Gastroesophageal sphincter (tissue), 4 donors: ENCODE measurements at regions not wholly inside any gene's neighbourhood (a gene's known extent, or its start where the extent isn't known, plus 50 kb on each side); places are given as distances from the start of the nearest gene placed in this dataset.

Source experiments
- ATAC-seq: fragments of 150-250 bp; one replicate; pipeline ENCODE4 v1.9.1; 2016; ENCODE audit warnings: mild to moderate bottlenecking, moderate library complexity
- H3K27ac ChIP-seq, 4 donors: fragments of 200-600 bp; sonication (generic) in 3 of 4; 1 replicate in 3 of 4; 2 replicates in 1 of 4; pipeline ENCODE4 v1.5.1; 2016 to 2019
- H3K27me3 ChIP-seq: fragments of 200-600 bp; sonication (generic); one replicate; pipeline ENCODE4 v1.5.1; 2019
- H3K36me3 ChIP-seq, 2 donors: fragments of 200-600 bp; sonication (generic); one replicate each; pipeline ENCODE4 v1.5.1; 2019; ENCODE audit warnings: control low read depth in 1 of 2
- H3K4me1 ChIP-seq, 3 donors: fragments of 200-600 bp; sonication (generic); 1 replicate in 2 of 3; 2 replicates in 1 of 3; pipeline ENCODE4 v1.5.1; 2016 to 2019; ENCODE audit warnings: control low read depth in 2 of 3
- H3K4me3 ChIP-seq, 2 donors: fragments of 200-600 bp; sonication (generic); one replicate each; pipeline ENCODE4 v1.5.1; 2019; ENCODE audit warnings: mild to moderate bottlenecking in 1 of 2, moderate library complexity in 1 of 2
- H3K9me3 ChIP-seq, 3 donors: fragments of 200-600 bp; sonication (generic); one replicate each; pipeline ENCODE4 v1.5.1; 2017 to 2019; ENCODE audit warnings: control low read depth in 2 of 3
- CTCF ChIP-seq, 4 experiments: fragments of 200-600 bp in 2 of 4; fragments of 450-650 bp in 2 of 4; sonication (generic) in 1 of 4; IDR thresholded peaks; one replicate each; pipeline ENCODE4 v1.5.1; 2017 to 2019; ENCODE audit warnings: antibody characterized with exemption in 4 of 4, mild to moderate bottlenecking in 2 of 4, moderate library complexity in 2 of 4
- EP300 ChIP-seq: sonication (generic); formaldehyde crosslinking; IDR thresholded peaks from one replicate; pipeline ENCODE4 v1.6.1; 2017; ENCODE audit warnings: antibody characterized with exemption, mild to moderate bottlenecking
- POLR2A ChIP-seq, 2 donors: fragments of 450-650 bp; IDR thresholded peaks; one replicate each; pipeline ENCODE4 v1.6.1; 2017; ENCODE audit warnings: antibody characterized with exemption in 2 of 2, mild to moderate bottlenecking in 2 of 2, moderate library complexity in 1 of 2
- POLR2AphosphoS5 ChIP-seq: sonication (generic); formaldehyde crosslinking; IDR thresholded peaks from one replicate; pipeline ENCODE4 v1.6.1; 2017; ENCODE audit warnings: antibody characterized with exemption
- WGBS, 2 donors: methylation state at CpG; one replicate each; pipeline ENCODE4 v1.1.5; 2018; ENCODE audit warnings: low coverage in 1 of 2; 5-methylcytosine and 5-hydroxymethylcytosine counted together

GRCh38 chr2:206379886-206380285 is 63.4 kb upstream of the ADAM23 start:
- 30 to 40% methylated on average over 3 of the region's 3 CpGs for WGBS, 2 donors
- ATAC-seq, result no peak

DNA sequence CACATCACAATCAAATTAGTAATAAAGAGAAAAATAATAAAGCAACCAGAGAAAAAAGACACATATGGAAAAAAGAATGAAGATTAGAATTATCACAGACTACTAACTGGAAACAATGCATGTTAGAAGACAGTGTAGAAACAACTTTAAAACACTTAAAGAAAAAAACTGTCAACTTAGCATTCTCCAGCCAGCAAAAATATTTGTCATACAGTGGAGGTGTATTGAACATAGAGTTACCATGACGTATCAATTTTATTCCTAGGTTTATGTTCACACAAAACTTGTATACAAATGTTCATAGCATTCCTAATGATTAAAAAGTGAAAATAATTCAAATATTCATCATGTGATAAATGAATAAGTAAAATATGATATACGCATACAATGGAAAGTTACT is 61.5 kb upstream of the ADAM23 start:
- H3K27me3 ChIP-seq, result no peaks in the 10 kb centered on the region
- H3K36me3 ChIP-seq, result no peaks in the 10 kb centered on the region
- ATAC-seq, result no peak
- no peaks in the 10 kb centered on the region for H3K4me1 ChIP-seq
- no peak for TF ChIP-seq CTCF (IDR thresholded peaks at IDR 0.05)
- no peak for TF ChIP-seq POLR2A (IDR thresholded peaks at IDR 0.05)
- TF ChIP-seq EP300, result no peak
- no peak for TF ChIP-seq POLR2AphosphoS5
- WGBS, 2 donors, result 86 to 92% methylated on average over 2 of the region's 2 CpGs
- H3K27ac ChIP-seq, result no peak overlapping the region
- H3K4me3 ChIP-seq, result no peak overlapping the region
- H3K9me3 ChIP-seq, result peaks cover 0 to 28% (median 0%) of the 10 kb centered on the region in 3 donors

More at GRCh38 chr2:206379886-206380285, 63.4 kb upstream of the ADAM23 start:
- Histone ChIP-seq H3K36me3 (no peaks in the 10 kb centered on the region), H3K4me1 (no peaks in the 10 kb centered on the region), H3K4me3 (no peak overlapping the region), H3K9me3 (peaks cover 0 to 21% (median 0%) of the 10 kb centered on the region in 3 donors), H3K27me3 (no peaks in the 10 kb centered on the region), H3K27ac (no peak overlapping the region)
- TF ChIP-seq POLR2A (IDR thresholded peaks at IDR 0.05) (no peak), EP300 (no peak), CTCF (IDR thresholded peaks at IDR 0.05) (no peak), POLR2AphosphoS5 (no peak)

DNA sequence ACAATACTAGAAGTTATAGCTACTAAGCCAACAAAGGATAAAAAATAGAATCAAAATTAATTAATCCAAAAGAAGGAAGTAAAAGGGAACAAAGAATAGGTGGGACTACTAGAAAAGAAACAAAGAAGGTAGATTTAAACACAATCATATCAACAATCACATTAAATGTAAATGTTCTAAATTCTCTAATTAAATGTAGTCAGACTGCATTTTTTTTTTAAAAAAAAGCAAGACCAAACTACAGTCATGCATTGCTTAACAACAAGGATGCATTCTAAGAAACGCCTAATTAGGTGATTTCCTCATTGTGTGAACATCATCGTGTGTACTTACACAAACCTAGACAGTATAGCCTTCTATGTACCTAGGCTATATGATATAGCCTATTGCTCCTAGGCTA is 59.7 kb upstream of the ADAM23 start:
- Histone ChIP-seq H3K9me3 (peaks cover 0 to 28% (median 0%) of the 10 kb centered on the region in 3 donors), H3K4me3 (no peak overlapping the region), H3K36me3 (no peaks in the 10 kb centered on the region), H3K4me1 (no peaks in the 10 kb centered on the region), H3K27ac (no peak overlapping the region), H3K27me3 (no peaks in the 10 kb centered on the region)
- TF ChIP-seq EP300, result no peak
- TF ChIP-seq POLR2AphosphoS5, result no peak
- TF ChIP-seq POLR2A (IDR thresholded peaks at IDR 0.05), result no peak
- TF ChIP-seq CTCF (IDR thresholded peaks at IDR 0.05), result no peak
- ATAC-seq, result no peak
- WGBS, 2 donors, result 56 to 88% methylated on average over 2 of the region's 2 CpGs

DNA sequence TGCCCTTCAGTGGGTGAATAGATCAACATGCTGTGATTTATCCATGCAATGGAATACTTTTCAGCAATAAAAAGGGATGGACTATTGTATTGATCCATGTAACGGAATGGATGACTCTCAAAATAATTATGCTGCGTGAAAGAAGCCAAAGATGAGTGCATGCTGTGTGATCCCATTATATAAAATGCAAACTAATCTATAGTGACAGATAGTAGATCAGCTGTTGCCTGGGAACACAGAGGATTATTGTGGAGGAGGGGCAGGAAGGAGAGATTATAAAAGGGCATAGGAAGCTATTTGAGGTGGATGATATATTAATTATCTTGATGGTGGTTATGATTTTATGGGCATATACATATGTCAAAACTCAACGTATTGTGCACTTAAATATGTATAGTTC is 55.5 kb upstream of the ADAM23 start:
- TF ChIP-seq EP300, result no peak
- no peak for TF ChIP-seq POLR2AphosphoS5
- no peak for TF ChIP-seq CTCF (IDR thresholded peaks at IDR 0.05)
- TF ChIP-seq POLR2A (IDR thresholded peaks at IDR 0.05), result no peak
- no peaks in the 10 kb centered on the region for H3K36me3 ChIP-seq
- H3K27me3 ChIP-seq, result no peaks in the 10 kb centered on the region
- no peaks in the 10 kb centered on the region for H3K4me1 ChIP-seq
- H3K9me3 ChIP-seq, result peaks cover 0 to 27% (median 0%) of the 10 kb centered on the region in 3 donors
- no peak for ATAC-seq
- no peak overlapping the region for H3K27ac ChIP-seq
- no peak overlapping the region for H3K4me3 ChIP-seq
- 55 to 60% methylated on average over 2 to 3 of the region's 3 CpGs for WGBS, 2 donors

DNA sequence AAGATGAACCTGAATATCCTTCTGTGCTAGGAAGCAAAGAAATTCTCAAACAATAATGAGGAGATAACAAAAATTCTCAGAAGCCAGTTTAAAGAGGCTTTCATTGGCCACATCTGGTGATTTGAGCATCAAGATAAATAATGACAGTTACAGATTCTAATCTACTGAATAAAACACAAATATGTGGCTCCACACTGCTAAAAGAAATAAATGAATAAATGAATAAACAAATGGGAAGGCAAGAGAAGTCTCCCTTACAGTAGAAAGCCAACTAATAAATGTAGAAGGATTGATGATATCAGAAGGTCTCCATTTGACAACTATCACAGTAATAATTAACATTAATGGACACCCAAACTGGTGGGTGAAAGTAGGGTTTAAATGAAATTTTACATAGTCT is 54.6 kb upstream of the ADAM23 start:
- ATAC-seq, result no peak
- Histone ChIP-seq H3K36me3 (no peaks in the 10 kb centered on the region), H3K27ac (no peak overlapping the region), H3K4me3 (no peak overlapping the region), H3K9me3 (peaks cover 0 to 22% (median 0%) of the 10 kb centered on the region in 3 donors), H3K4me1 (no peaks in the 10 kb centered on the region), H3K27me3 (no peaks in the 10 kb centered on the region)
- TF ChIP-seq CTCF (IDR thresholded peaks at IDR 0.05) (no peak), POLR2AphosphoS5 (no peak)
